SK-N-SH (cell line): ENCODE measurements at regions not wholly inside any gene's neighbourhood (a gene's known extent, or its start where the extent isn't known, plus 50 kb on each side); places are given as distances from the start of the nearest gene placed in this dataset.
"Not testable (repeated sequence)": the region's sequence is repeated elsewhere in the genome, so short reads cannot be mapped to it uniquely, and the experiment has no call there.

Experiments
- CTCF ChIA-PET: fragments of 300-600, 350-600 bp; formaldehyde crosslinking; extraction: SDS; loops from one replicate; lab custom pipeline; 2021; lab: Yijun Ruan, JAX
- POLR2A ChIA-PET: fragments of 350-600 bp; sonication (Branson Sonifier 250); formaldehyde crosslinking; extraction: SDS; loops from one replicate; lab custom pipeline; 2020; ENCODE audit warnings: antibody characterized with exemption, inconsistent platforms; lab: Yijun Ruan, JAX
- DNase-seq: peaks from one replicate; pipeline ENCODE4 v3.0.0; 2012
- H2AFZ ChIP-seq: fragments of 200-600 bp; sonication (generic); 2 replicates; pipeline ENCODE4 v1.8.1; 2016; ENCODE audit warnings: antibody characterized with exemption, mild to moderate bottlenecking, low read depth
- H3F3A ChIP-seq: fragments of 200-600 bp; sonication (generic); replicated peaks from 2 replicates; pipeline ENCODE3; 2016; ENCODE audit warnings: antibody characterized with exemption, mild to moderate bottlenecking; ENCODE audit not compliant: insufficient read depth
- H3K27ac ChIP-seq, 2 experiments: fragments of 200-500 bp in 1 of 2; fragments of 200-600 bp in 1 of 2; sonication (Bioruptor generic) in 1 of 2; sonication (generic), shearing (Covaris generic) in 1 of 2; 2 replicates each; pipeline versions ENCODE4 v1.5.1 to v1.6.1; 2014 to 2016; ENCODE audit warnings: low read depth in 2 of 2, inconsistent platforms in 1 of 2, low read length in 1 of 2, mild to moderate bottlenecking in 1 of 2, mixed read lengths in 1 of 2
- H3K27me3 ChIP-seq: fragments of 200-600 bp; sonication (generic), shearing (Covaris generic); 2 replicates; pipeline ENCODE4 v1.6.1; 2016; ENCODE audit warnings: mixed run types; ENCODE audit not compliant: insufficient read depth
- H3K36me3 ChIP-seq, 2 experiments: fragments of 200-500 bp in 1 of 2; fragments of 200-600 bp in 1 of 2; sonication (Bioruptor generic) in 1 of 2; sonication (generic) in 1 of 2; replicated peaks in 1 of 2; 2 replicates each; pipeline versions ENCODE3 to v1.5.1; 2014 to 2016; ENCODE audit warnings: low read length in 1 of 2, mild to moderate bottlenecking in 1 of 2; ENCODE audit not compliant: insufficient read depth in 2 of 2, control insufficient read depth in 1 of 2
- H3K4me1 ChIP-seq, 2 experiments: fragments of 200-500 bp in 1 of 2; fragments of 200-600 bp in 1 of 2; sonication (Bioruptor generic) in 1 of 2; sonication (generic), shearing (Covaris generic) in 1 of 2; 2 replicates each; pipeline versions ENCODE4 v1.5.1 to v1.6.1; 2014 to 2016; ENCODE audit warnings: low read depth in 1 of 2, low read length in 1 of 2, mixed run types in 1 of 2; ENCODE audit not compliant: insufficient read depth in 2 of 2, control insufficient read depth in 1 of 2
- H3K4me2 ChIP-seq: fragments of 200-600 bp; sonication (generic), shearing (Covaris generic); 2 replicates; pipeline ENCODE4 v1.6.1; 2017; ENCODE audit warnings: mixed run types
- H3K4me3 ChIP-seq, 2 experiments: fragments of 200-500 bp in 1 of 2; fragments of 200-600 bp in 1 of 2; sonication (Bioruptor generic) in 1 of 2; sonication (generic), shearing (Covaris generic) in 1 of 2; 2 replicates each; pipeline versions ENCODE4 v1.5.1 to v1.8.1; 2014 to 2016; ENCODE audit warnings: low read depth in 2 of 2, inconsistent platforms in 1 of 2, low read length in 1 of 2, mild to moderate bottlenecking in 1 of 2, mixed read lengths in 1 of 2, moderate library complexity in 1 of 2
- H3K79me2 ChIP-seq: fragments of 200-600 bp; sonication (generic); 2 replicates; pipeline ENCODE4 v1.8.1; 2017; ENCODE audit warnings: mild to moderate bottlenecking; ENCODE audit not compliant: insufficient read depth
- H3K9ac ChIP-seq: fragments of 200-600 bp; sonication (generic); 2 replicates; pipeline ENCODE4 v1.6.1; 2017; ENCODE audit warnings: mixed run types
- H3K9me2 ChIP-seq: fragments of 200-600 bp; sonication (generic); 2 replicates; pipeline ENCODE4 v1.6.1; 2017; ENCODE audit warnings: mixed run types
- H3K9me3 ChIP-seq: fragments of 200-600 bp; sonication (generic); 2 replicates; pipeline ENCODE4 v1.6.1; 2017; ENCODE audit warnings: mixed run types, mild to moderate bottlenecking, moderate library complexity
- H4K20me1 ChIP-seq: fragments of 200-600 bp; sonication (generic); 2 replicates; pipeline ENCODE4 v1.6.1; 2017; ENCODE audit warnings: mild to moderate bottlenecking, mixed run types; ENCODE audit not compliant: insufficient read depth
- CHD2 ChIP-seq: fragments of 150-350 bp; IDR thresholded peaks from 2 replicates; pipeline ENCODE4 v1.6.1; 2018; ENCODE audit warnings: low read length; ENCODE audit not compliant: partially characterized antibody
- EZH2phosphoT487 ChIP-seq: fragments of 200-600 bp; sonication (generic); IDR thresholded peaks from 2 replicates; pipeline ENCODE4 v1.6.1; 2017; ENCODE audit warnings: low read depth, mixed run types, mild to moderate bottlenecking, antibody characterized with exemption, moderate library complexity, borderline replicate concordance
- FOSL2 ChIP-seq: IDR thresholded peaks from 2 replicates; pipeline ENCODE4 v1.4.0; 2012; ENCODE audit warnings: low read depth, mild to moderate bottlenecking, moderate library complexity, borderline replicate concordance
- GABPA ChIP-seq: IDR thresholded peaks from 2 replicates; pipeline ENCODE4 v1.4.0; 2012; ENCODE audit warnings: low read depth, mild to moderate bottlenecking
- NRF1 ChIP-seq: IDR thresholded peaks from 2 replicates; pipeline ENCODE4 v1.6.1; 2012; ENCODE audit warnings: low read depth, mild to moderate bottlenecking, low read length
- POLR2AphosphoS5 ChIP-seq: IDR thresholded peaks from 2 replicates; pipeline ENCODE4 v1.6.1; 2012; ENCODE audit warnings: low read depth, low read length
- RAD21 ChIP-seq: IDR thresholded peaks from 2 replicates; pipeline ENCODE4 v1.6.1; 2012; ENCODE audit warnings: mild to moderate bottlenecking, low read length
- RXRA ChIP-seq: IDR thresholded peaks from 2 replicates; pipeline ENCODE4 v1.4.0; 2012; ENCODE audit warnings: low read depth, mild to moderate bottlenecking, borderline replicate concordance
- SIN3A ChIP-seq: IDR thresholded peaks from 2 replicates; pipeline ENCODE4 v1.6.1; 2012; ENCODE audit warnings: low read depth, mild to moderate bottlenecking, low read length, moderate library complexity, borderline replicate concordance
- TAF1 ChIP-seq: IDR thresholded peaks from 2 replicates; pipeline ENCODE4 v1.6.1; 2012; ENCODE audit warnings: low read depth, mild to moderate bottlenecking, low read length, moderate library complexity, borderline replicate concordance
- TEAD4 ChIP-seq: IDR thresholded peaks from 2 replicates; pipeline ENCODE4 v1.4.0; 2012; ENCODE audit warnings: mild to moderate bottlenecking, borderline replicate concordance; ENCODE audit not compliant: insufficient read depth
- USF2 ChIP-seq: fragments of 150-350 bp; IDR thresholded peaks from 2 replicates; pipeline ENCODE4 v1.6.1; 2017; ENCODE audit warnings: antibody characterized with exemption, low read length, low read depth, borderline replicate concordance
- ZBTB33 ChIP-seq: IDR thresholded peaks from 2 replicates; pipeline ENCODE4 v1.4.0; 2012; ENCODE audit warnings: low read depth, borderline replicate concordance
- WGBS: methylation state at CpG from one replicate; pipeline ENCODE4 v1.1.6; 2017; ENCODE audit warnings: low lambda C conversion rate; 5-methylcytosine and 5-hydroxymethylcytosine counted together

GRCh38 chr19:28538579-28538978 lies 674.4 kb downstream of the UQCRFS1 start:
- H3K4me1 ChIP-seq, H3K4me2 ChIP-seq, H2AFZ ChIP-seq, H3K9ac ChIP-seq, H3K27me3 ChIP-seq, H3K9me3 ChIP-seq, H3K36me3 ChIP-seq, H3K27ac ChIP-seq, H3K79me2 ChIP-seq, CTCF ChIA-PET, H4K20me1 ChIP-seq, DNase-seq, POLR2A ChIA-PET, H3F3A ChIP-seq, H3K4me3 ChIP-seq, H3K9me2 ChIP-seq: not testable (repeated sequence)
- WGBS, result 24% methylated on average over 1 of the region's 2 CpGs

GRCh38 chr19:28537896-28538295 lies 675.1 kb downstream of the UQCRFS1 start:
- no peak overlapping the region for H2AFZ ChIP-seq
- no peaks in the 10 kb centered on the region for H3F3A ChIP-seq
- ChIA-PET CTCF (no interaction called here), POLR2A (no interaction called here)
- no peak overlapping the region for H3K4me2 ChIP-seq
- no peaks in the 10 kb centered on the region for H3K9me2 ChIP-seq
- H3K4me3 ChIP-seq, result no peak overlapping the region
- no peaks in the 10 kb centered on the region for H3K79me2 ChIP-seq
- 13% methylated on average over 2 of the region's 2 CpGs for WGBS
- TF ChIP-seq NRF1, result no peak
- TF ChIP-seq GABPA, result no peak
- TF ChIP-seq RAD21, result no peak
- TF ChIP-seq CHD2, result no peak
- TF ChIP-seq FOSL2, result no peak
- no peak for TF ChIP-seq USF2
- TF ChIP-seq EZH2phosphoT487, result no peak
- no peak for TF ChIP-seq TAF1
- TF ChIP-seq POLR2AphosphoS5, result no peak
- TF ChIP-seq RXRA, result no peak
- no peak for TF ChIP-seq SIN3A
- no peak for TF ChIP-seq TEAD4
- TF ChIP-seq ZBTB33, result no peak
- H4K20me1 ChIP-seq, result no peaks in the 10 kb centered on the region
- H3K36me3 ChIP-seq, result no peaks in the 10 kb centered on the region
- H3K9ac ChIP-seq, result no peak overlapping the region
- DNase-seq, result no peak
- no peak overlapping the region for H3K27ac ChIP-seq
- H3K27me3 ChIP-seq, result no peaks in the 10 kb centered on the region
- no peaks in the 10 kb centered on the region for H3K9me3 ChIP-seq
- H3K4me1 ChIP-seq, result no peaks in the 10 kb centered on the region
